GM19324 (cell line): ENCODE measurements at regions not wholly inside any gene's neighbourhood (a gene's known extent, or its start where the extent isn't known, plus 50 kb on each side); places are given as distances from the start of the nearest gene placed in this dataset.

Experiments used
- ATAC-seq: cut with Tn5 transposase; IDR thresholded peaks from one replicate; pipeline ENCODE4 v1.9.1; 2021; ENCODE audit warnings: mild to moderate bottlenecking, moderate library complexity; ENCODE audit not compliant: unreplicated experiment, low FRiP score

GRCh38 chr2:107595285-107595684 is 231.4 kb upstream of the RGPD4 start:
- no peak for ATAC-seq

GRCh38 chr2:107595749-107596148 is 230.9 kb upstream of the RGPD4 start:
- no peak for ATAC-seq

- no peak for ATAC-seq
These were observed 229.2 kb upstream of the RGPD4 start for GRCh38 chr2:107597507-107597906.

GRCh38 chr2:107602801-107603200 is 223.9 kb upstream of the RGPD4 start:
- ATAC-seq: no peak

- ATAC-seq: no peak
These were observed 219.6 kb upstream of the RGPD4 start for GRCh38 chr2:107607054-107607453.

- no peak for ATAC-seq
These were observed 219.2 kb upstream of the RGPD4 start for GRCh38 chr2:107607473-107607872.

GRCh38 chr2:107615039-107615438 is 211.7 kb upstream of the RGPD4 start:
- ATAC-seq: no peak

- ATAC-seq: no peak
These were observed 207.9 kb upstream of the RGPD4 start for GRCh38 chr2:107618769-107619168.

- ATAC-seq: no peak
These were observed 205.2 kb upstream of the RGPD4 start for GRCh38 chr2:107621186-107622165.

GRCh38 chr2:107622741-107623310 is 203.9 kb upstream of the RGPD4 start:
- no peak for ATAC-seq

GRCh38 chr2:107625982-107626381 is 200.7 kb upstream of the RGPD4 start:
- ATAC-seq: no peak

GRCh38 chr2:107627164-107627563 is 199.5 kb upstream of the RGPD4 start:
- ATAC-seq: no peak

- no peak for ATAC-seq
These were observed 198.8 kb upstream of the RGPD4 start for GRCh38 chr2:107627926-107628325.

- no peak for ATAC-seq
These were observed 193.0 kb upstream of the RGPD4 start for GRCh38 chr2:107633580-107634147.

GRCh38 chr2:107634172-107634571 is 192.5 kb upstream of the RGPD4 start:
- ATAC-seq: no peak

GRCh38 chr2:107635883-107636282 is 190.8 kb upstream of the RGPD4 start:
- no peak for ATAC-seq

GRCh38 chr2:107645586-107645985 is 181.1 kb upstream of the RGPD4 start:
- no peak for ATAC-seq

- no peak for ATAC-seq
These were observed 177.8 kb upstream of the RGPD4 start for GRCh38 chr2:107648781-107649404.

GRCh38 chr2:107657049-107657448 is 169.6 kb upstream of the RGPD4 start:
- no peak for ATAC-seq

GRCh38 chr2:107663632-107664031 is 163.1 kb upstream of the RGPD4 start:
- no peak for ATAC-seq

GRCh38 chr2:107669335-107669734 is 157.4 kb upstream of the RGPD4 start:
- ATAC-seq: no peak
